Breast epithelium (tissue), 3 donors: ENCODE measurements at regions not wholly inside any gene's neighbourhood (a gene's known extent, or its start where the extent isn't known, plus 50 kb on each side); places are given as distances from the start of the nearest gene placed in this dataset.

Experiments
- POLR2A ChIP-seq: fragments of 450-650 bp; IDR thresholded peaks from one replicate; pipeline ENCODE4 v1.6.1; 2016; ENCODE audit warnings: antibody characterized with exemption, mild to moderate bottlenecking, moderate library complexity
- POLR2AphosphoS5 ChIP-seq, 3 donors: sonication (generic); formaldehyde crosslinking; IDR thresholded peaks; one replicate each; pipeline ENCODE4 v1.6.1; 2017; ENCODE audit warnings: antibody characterized with exemption in 3 of 3
- TF ChIP-seq, protein P1 (sequence below), 3 donors: fragments of 450-650 bp; IDR thresholded peaks; one replicate each; pipeline ENCODE4 v1.5.1; 2016 to 2017; ENCODE audit warnings: antibody characterized with exemption in 3 of 3, mild to moderate bottlenecking in 3 of 3, moderate library complexity in 3 of 3

DNA sequence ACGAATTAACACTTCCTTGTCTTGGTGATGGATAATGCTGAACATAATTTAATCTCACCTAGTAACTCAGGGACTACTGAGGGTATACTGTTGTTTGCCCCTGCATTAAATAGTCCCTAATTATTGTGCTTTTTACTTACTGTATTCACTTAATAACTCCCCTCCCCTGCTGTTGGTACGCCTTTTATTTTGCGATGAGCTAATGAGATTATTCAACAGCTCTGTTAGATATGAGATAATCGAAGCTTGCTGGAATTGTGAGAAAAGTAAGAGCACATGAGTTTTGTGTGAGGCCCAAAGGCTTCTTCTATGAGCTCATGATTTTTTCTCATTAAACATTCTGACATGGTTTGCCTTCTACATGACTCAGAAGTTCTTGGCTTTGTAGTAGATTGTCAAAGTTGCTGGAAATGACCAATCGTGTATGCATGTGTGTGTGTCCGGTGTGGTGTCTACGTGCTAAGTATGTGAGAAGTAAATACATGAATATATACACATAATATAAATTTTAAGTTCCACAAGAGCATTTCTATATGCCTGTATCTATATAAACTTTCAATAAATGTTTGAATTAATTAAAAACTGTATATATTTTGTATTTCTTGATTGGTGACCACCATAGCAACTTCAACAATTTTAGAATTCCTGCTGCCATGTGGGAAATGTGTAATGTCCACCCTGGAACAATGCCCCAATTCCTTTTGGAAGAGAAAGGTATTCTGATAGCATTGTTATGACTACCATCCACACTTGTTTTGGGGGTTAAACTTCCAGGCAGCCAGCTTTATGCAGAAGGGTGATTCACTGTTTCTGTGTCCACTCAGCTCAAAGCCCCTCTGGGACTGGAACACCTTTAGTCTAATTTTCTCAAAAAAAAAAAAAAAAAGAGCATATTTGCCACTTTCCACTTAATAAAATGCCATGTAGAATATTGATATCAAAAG lies 106.2 kb downstream of the SAMD9 start:
- TF ChIP-seq, protein P1, sequence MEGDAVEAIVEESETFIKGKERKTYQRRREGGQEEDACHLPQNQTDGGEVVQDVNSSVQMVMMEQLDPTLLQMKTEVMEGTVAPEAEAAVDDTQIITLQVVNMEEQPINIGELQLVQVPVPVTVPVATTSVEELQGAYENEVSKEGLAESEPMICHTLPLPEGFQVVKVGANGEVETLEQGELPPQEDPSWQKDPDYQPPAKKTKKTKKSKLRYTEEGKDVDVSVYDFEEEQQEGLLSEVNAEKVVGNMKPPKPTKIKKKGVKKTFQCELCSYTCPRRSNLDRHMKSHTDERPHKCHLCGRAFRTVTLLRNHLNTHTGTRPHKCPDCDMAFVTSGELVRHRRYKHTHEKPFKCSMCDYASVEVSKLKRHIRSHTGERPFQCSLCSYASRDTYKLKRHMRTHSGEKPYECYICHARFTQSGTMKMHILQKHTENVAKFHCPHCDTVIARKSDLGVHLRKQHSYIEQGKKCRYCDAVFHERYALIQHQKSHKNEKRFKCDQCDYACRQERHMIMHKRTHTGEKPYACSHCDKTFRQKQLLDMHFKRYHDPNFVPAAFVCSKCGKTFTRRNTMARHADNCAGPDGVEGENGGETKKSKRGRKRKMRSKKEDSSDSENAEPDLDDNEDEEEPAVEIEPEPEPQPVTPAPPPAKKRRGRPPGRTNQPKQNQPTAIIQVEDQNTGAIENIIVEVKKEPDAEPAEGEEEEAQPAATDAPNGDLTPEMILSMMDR (IDR thresholded peaks at IDR 0.05) = no peak
- no peak for TF ChIP-seq POLR2AphosphoS5 (IDR thresholded peaks at IDR 0.05)
- TF ChIP-seq POLR2A = no peak
